HG03558 (cell line): ENCODE measurements at regions not wholly inside any gene's neighbourhood (a gene's known extent, or its start where the extent isn't known, plus 50 kb on each side); places are given as distances from the start of the nearest gene placed in this dataset.

Source experiments
- ATAC-seq: cut with Tn5 transposase; IDR thresholded peaks from one replicate; pipeline ENCODE4 v1.9.1; 2021; ENCODE audit warnings: moderate number of reproducible peaks; ENCODE audit not compliant: unreplicated experiment; ENCODE audit errors: extremely low read depth

GRCh38 chr5:118692811-118693342, 295.5 kb downstream of the DTWD2 start:
- no peak for ATAC-seq

GRCh38 chr5:118687661-118688621, 300.4 kb downstream of the DTWD2 start:
- no peak for ATAC-seq

- no peak for ATAC-seq
These were observed 301.2 kb downstream of the DTWD2 start for GRCh38 chr5:118687100-118687499.

- ATAC-seq = no peak
These were observed 306.7 kb downstream of the DTWD2 start for GRCh38 chr5:118681655-118682054.

- no peak for ATAC-seq
These were observed 308.9 kb downstream of the DTWD2 start for GRCh38 chr5:118679264-118679940.

- ATAC-seq = no peak
These were observed 309.6 kb downstream of the DTWD2 start for GRCh38 chr5:118678746-118679145.

GRCh38 chr5:118675247-118675646, 313.1 kb downstream of the DTWD2 start:
- ATAC-seq = no peak

GRCh38 chr5:118657576-118657975, 330.8 kb downstream of the DTWD2 start:
- no peak for ATAC-seq

GRCh38 chr5:118653872-118654271, 334.5 kb downstream of the DTWD2 start:
- no peak for ATAC-seq

GRCh38 chr5:118653183-118653582, 335.2 kb downstream of the DTWD2 start:
- no peak for ATAC-seq

- no peak for ATAC-seq
These were observed 337.3 kb downstream of the DTWD2 start for GRCh38 chr5:118651002-118651401.

- no peak for ATAC-seq
These were observed 340.8 kb downstream of the DTWD2 start for GRCh38 chr5:118647587-118647986.

GRCh38 chr5:118646917-118647316, 341.4 kb downstream of the DTWD2 start:
- ATAC-seq = no peak

GRCh38 chr5:118637947-118638670, 350.2 kb downstream of the DTWD2 start:
- no peak for ATAC-seq

- no peak for ATAC-seq
These were observed 359.5 kb downstream of the DTWD2 start for GRCh38 chr5:118628660-118629354.

- ATAC-seq = no peak
These were observed 368.1 kb downstream of the DTWD2 start for GRCh38 chr5:118620233-118620632.

GRCh38 chr5:118619823-118620222, 368.5 kb downstream of the DTWD2 start:
- no peak for ATAC-seq

GRCh38 chr5:118616281-118616680, 372.1 kb downstream of the DTWD2 start:
- no peak for ATAC-seq

- no peak for ATAC-seq
These were observed 373.5 kb downstream of the DTWD2 start for GRCh38 chr5:118614731-118615456.
